ENCODE measurements at regions not wholly inside any gene's neighbourhood (a gene's known extent, or its start where the extent isn't known, plus 50 kb on each side); places are given as distances from the start of the nearest gene placed in this dataset.

- H3K27me3 ChIP-seq (ENCODE audit: control insufficient read depth in 1 of 2, insufficient read depth in 1 of 2, low read length in 2 of 2) = peaks cover 4 to 13% of the 10 kb centered on the region in 2 experiments
- no peak overlapping the region for H2BK120ac ChIP-seq (ENCODE audit: low read depth, low read length)
- 73% methylated on average over 1 of the region's 3 CpGs for WGBS
- H3K18ac ChIP-seq (ENCODE audit: low read depth in 1 of 2, low read length in 2 of 2) = no peak overlapping the region
- H3K14ac ChIP-seq (ENCODE audit: low read length in 2 of 2) = no peak overlapping the region
- no peak overlapping the region for H3K9ac ChIP-seq (ENCODE audit: low read length)
- H2AFZ ChIP-seq (ENCODE audit: low read depth, low read length) = no peak overlapping the region
- no peak overlapping the region for H4K91ac ChIP-seq (ENCODE audit: low read length)
- H2BK15ac ChIP-seq (ENCODE audit: low read depth, poor library complexity, severe bottlenecking) = no peak overlapping the region
- H3K27ac ChIP-seq (ENCODE audit: low read length, poor library complexity, severe bottlenecking) = no peak overlapping the region
- H3K4me3 ChIP-seq (ENCODE audit: insufficient read depth in 1 of 2, low read depth in 1 of 2, low read length in 2 of 2) = no peak overlapping the region
- no peak overlapping the region for H3K4ac ChIP-seq (ENCODE audit: low read depth in 1 of 2, low read length in 2 of 2)
- no peaks in the 10 kb centered on the region for H3K79me1 ChIP-seq (replicated peaks; ENCODE audit: low read length, poor library complexity, severe bottlenecking)
- H3K36me3 ChIP-seq (ENCODE audit: control insufficient read depth in 1 of 2, insufficient read depth in 2 of 2, low read depth in 1 of 2, low read length in 2 of 2) = no peaks in the 10 kb centered on the region
- no peaks in the 10 kb centered on the region for H3K9me3 ChIP-seq (ENCODE audit: control insufficient read depth, low read length)
- no peak for DNase-seq
- no peak overlapping the region for H3K23ac ChIP-seq (ENCODE audit: low read length in 2 of 2)
- no peak overlapping the region for H4K8ac ChIP-seq (ENCODE audit: low read length)
- H2BK5ac ChIP-seq (ENCODE audit: low read depth, low read length, poor library complexity, severe bottlenecking) = no peak overlapping the region
- no peaks in the 10 kb centered on the region for H3K4me1 ChIP-seq (ENCODE audit: control insufficient read depth, insufficient read depth, low read depth, low read length)
- no peak overlapping the region for H2BK12ac ChIP-seq (ENCODE audit: low read length in 2 of 2)
- no peak overlapping the region for H3K4me2 ChIP-seq (ENCODE audit: low read length, poor library complexity, severe bottlenecking)
- H2AK5ac ChIP-seq (ENCODE audit: low read length, severe bottlenecking) = no peak overlapping the region
Observed at GRCh38 chr6:1503811-1504210, 105.9 kb upstream of the FOXC1 start.

DNA sequence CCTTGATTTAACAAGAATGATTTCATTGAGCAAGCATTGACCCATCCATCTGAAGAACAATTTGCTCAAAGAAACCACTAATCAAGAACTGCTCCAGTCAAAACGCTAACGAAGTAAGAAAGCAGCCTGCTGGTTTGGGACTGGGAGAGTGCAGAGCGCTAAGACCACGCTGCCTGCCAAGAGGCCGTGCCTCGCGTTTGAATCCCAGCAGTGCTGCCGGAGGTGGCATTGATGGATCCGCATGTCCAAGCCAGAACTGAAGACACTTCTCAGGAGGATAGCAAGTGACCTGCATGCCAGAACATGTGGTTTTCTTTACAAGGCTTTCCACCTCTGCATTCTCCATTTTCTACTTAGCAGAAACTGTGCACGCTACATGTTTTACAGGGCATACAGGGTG is 105.2 kb upstream of the FOXC1 start:
- WGBS = 88% methylated on average over 10 of the region's 10 CpGs
- Histone ChIP-seq H3K14ac (ENCODE audit: low read length in 2 of 2) (no peak overlapping the region), H3K27me3 (ENCODE audit: control insufficient read depth in 1 of 2, insufficient read depth in 1 of 2, low read length in 2 of 2) (peaks cover 4 to 13% of the 10 kb centered on the region in 2 experiments), H2AFZ (ENCODE audit: low read depth, low read length) (no peak overlapping the region), H2BK15ac (ENCODE audit: low read depth, poor library complexity, severe bottlenecking) (no peak overlapping the region), H2BK5ac (ENCODE audit: low read depth, low read length, poor library complexity, severe bottlenecking) (no peak overlapping the region), H3K4me3 (ENCODE audit: insufficient read depth in 1 of 2, low read depth in 1 of 2, low read length in 2 of 2) (no peak overlapping the region), H3K4ac (ENCODE audit: low read depth in 1 of 2, low read length in 2 of 2) (no peak overlapping the region), H3K18ac (ENCODE audit: low read depth in 1 of 2, low read length in 2 of 2) (no peak overlapping the region), H3K9me3 (ENCODE audit: control insufficient read depth, low read length) (no peaks in the 10 kb centered on the region), H3K27ac (ENCODE audit: low read length, poor library complexity, severe bottlenecking) (no peak overlapping the region), H3K4me2 (ENCODE audit: low read length, poor library complexity, severe bottlenecking) (no peak overlapping the region), H2AK5ac (ENCODE audit: low read length, severe bottlenecking) (no peak overlapping the region), H3K79me1 (replicated peaks; ENCODE audit: low read length, poor library complexity, severe bottlenecking) (no peaks in the 10 kb centered on the region), H2BK12ac (ENCODE audit: low read length in 2 of 2) (no peak overlapping the region), H4K8ac (ENCODE audit: low read length) (no peak overlapping the region), H4K91ac (ENCODE audit: low read length) (no peak overlapping the region), H2BK120ac (ENCODE audit: low read depth, low read length) (no peak overlapping the region), H3K4me1 (ENCODE audit: control insufficient read depth, insufficient read depth, low read depth, low read length) (no peaks in the 10 kb centered on the region), H3K23ac (ENCODE audit: low read length in 2 of 2) (no peak overlapping the region), H3K36me3 (ENCODE audit: control insufficient read depth in 1 of 2, insufficient read depth in 2 of 2, low read depth in 1 of 2, low read length in 2 of 2) (no peaks in the 10 kb centered on the region), H3K9ac (ENCODE audit: low read length) (no peak overlapping the region)
- no peak for DNase-seq

GRCh38 chr6:1507251-1507650 is 102.5 kb upstream of the FOXC1 start:
- H3K79me1 ChIP-seq (replicated peaks; ENCODE audit: low read length, poor library complexity, severe bottlenecking) = no peaks in the 10 kb centered on the region
- H3K9ac ChIP-seq (ENCODE audit: low read length) = no peak overlapping the region
- no peak overlapping the region for H2BK12ac ChIP-seq (ENCODE audit: low read length in 2 of 2)
- no peak overlapping the region for H2BK15ac ChIP-seq (ENCODE audit: low read depth, poor library complexity, severe bottlenecking)
- no peak overlapping the region for H3K4me2 ChIP-seq (ENCODE audit: low read length, poor library complexity, severe bottlenecking)
- H2AFZ ChIP-seq (ENCODE audit: low read depth, low read length) = no peak overlapping the region
- H3K36me3 ChIP-seq (ENCODE audit: control insufficient read depth in 1 of 2, insufficient read depth in 2 of 2, low read depth in 1 of 2, low read length in 2 of 2) = no peaks in the 10 kb centered on the region
- no peak overlapping the region for H3K14ac ChIP-seq (ENCODE audit: low read length in 2 of 2)
- H3K18ac ChIP-seq (ENCODE audit: low read depth in 1 of 2, low read length in 2 of 2) = no peak overlapping the region
- H4K91ac ChIP-seq (ENCODE audit: low read length) = no peak overlapping the region
- no peak overlapping the region for H4K8ac ChIP-seq (ENCODE audit: low read length)
- no peaks in the 10 kb centered on the region for H3K9me3 ChIP-seq (ENCODE audit: control insufficient read depth, low read length)
- WGBS = over 99% methylated on average over 5 of the region's 6 CpGs
- no peak overlapping the region for H3K4me3 ChIP-seq (ENCODE audit: insufficient read depth in 1 of 2, low read depth in 1 of 2, low read length in 2 of 2)
- no peaks in the 10 kb centered on the region for H3K4me1 ChIP-seq (ENCODE audit: control insufficient read depth, insufficient read depth, low read depth, low read length)
- H3K27me3 ChIP-seq (ENCODE audit: control insufficient read depth in 1 of 2, insufficient read depth in 1 of 2, low read length in 2 of 2) = peaks cover 4 to 13% of the 10 kb centered on the region in 2 experiments
- no peak for DNase-seq
- no peak overlapping the region for H3K4ac ChIP-seq (ENCODE audit: low read depth in 1 of 2, low read length in 2 of 2)
- no peak overlapping the region for H2BK5ac ChIP-seq (ENCODE audit: low read depth, low read length, poor library complexity, severe bottlenecking)
- no peak overlapping the region for H2AK5ac ChIP-seq (ENCODE audit: low read length, severe bottlenecking)
- no peak overlapping the region for H3K27ac ChIP-seq (ENCODE audit: low read length, poor library complexity, severe bottlenecking)
- H3K23ac ChIP-seq (ENCODE audit: low read length in 2 of 2) = no peak overlapping the region
- no peak overlapping the region for H2BK120ac ChIP-seq (ENCODE audit: low read depth, low read length)

DNA sequence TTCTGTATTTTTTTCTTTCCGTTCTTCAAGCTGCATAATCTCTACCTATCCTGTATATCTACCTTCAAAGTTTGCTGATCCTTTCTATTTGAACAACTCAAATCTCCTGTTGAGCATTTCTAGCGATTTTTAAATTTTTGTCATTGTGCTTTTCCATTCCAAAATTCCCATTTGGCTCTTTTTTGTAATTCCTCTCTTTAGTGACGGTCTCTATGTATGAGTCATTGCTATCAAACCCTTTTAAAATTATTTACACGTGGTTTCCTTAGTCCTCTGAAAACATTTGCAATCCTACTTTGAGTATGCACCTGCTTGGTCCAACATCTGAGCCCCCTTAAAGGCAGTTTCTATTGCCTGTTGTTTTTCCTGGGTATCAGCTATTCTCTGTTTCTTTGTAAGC is 100.5 kb upstream of the FOXC1 start:
- Histone ChIP-seq H2BK120ac (ENCODE audit: low read depth, low read length) (no peak overlapping the region), H3K9ac (ENCODE audit: low read length) (no peak overlapping the region), H3K4ac (ENCODE audit: low read depth in 1 of 2, low read length in 2 of 2) (no peak overlapping the region), H3K4me3 (ENCODE audit: insufficient read depth in 1 of 2, low read depth in 1 of 2, low read length in 2 of 2) (no peak overlapping the region), H2BK12ac (ENCODE audit: low read length in 2 of 2) (no peak overlapping the region), H3K18ac (ENCODE audit: low read depth in 1 of 2, low read length in 2 of 2) (no peak overlapping the region), H2AFZ (ENCODE audit: low read depth, low read length) (no peak overlapping the region), H2BK5ac (ENCODE audit: low read depth, low read length, poor library complexity, severe bottlenecking) (no peak overlapping the region), H3K27me3 (ENCODE audit: control insufficient read depth in 1 of 2, insufficient read depth in 1 of 2, low read length in 2 of 2) (peaks cover 4 to 15% of the 10 kb centered on the region in 2 experiments), H3K79me1 (replicated peaks; ENCODE audit: low read length, poor library complexity, severe bottlenecking) (no peaks in the 10 kb centered on the region), H4K8ac (ENCODE audit: low read length) (no peak overlapping the region), H3K14ac (ENCODE audit: low read length in 2 of 2) (no peak overlapping the region), H3K27ac (ENCODE audit: low read length, poor library complexity, severe bottlenecking) (no peak overlapping the region), H4K91ac (ENCODE audit: low read length) (no peak overlapping the region), H2BK15ac (ENCODE audit: low read depth, poor library complexity, severe bottlenecking) (no peak overlapping the region), H2AK5ac (ENCODE audit: low read length, severe bottlenecking) (no peak overlapping the region), H3K36me3 (ENCODE audit: control insufficient read depth in 1 of 2, insufficient read depth in 2 of 2, low read depth in 1 of 2, low read length in 2 of 2) (no peaks in the 10 kb centered on the region), H3K23ac (ENCODE audit: low read length in 2 of 2) (no peak overlapping the region), H3K9me3 (ENCODE audit: control insufficient read depth, low read length) (no peaks in the 10 kb centered on the region), H3K4me1 (ENCODE audit: control insufficient read depth, insufficient read depth, low read depth, low read length) (no peaks in the 10 kb centered on the region), H3K4me2 (ENCODE audit: low read length, poor library complexity, severe bottlenecking) (no peak overlapping the region)
- DNase-seq = no peak
- 65% methylated on average over 4 of the region's 4 CpGs for WGBS

Measured in mesenchymal stem cell (in vitro differentiated cells and primary cell).